Neural progenitor cell (in vitro differentiated cells): ENCODE measurements at regions not wholly inside any gene's neighbourhood (a gene's known extent, or its start where the extent isn't known, plus 50 kb on each side); places are given as distances from the start of the nearest gene placed in this dataset.

Experiments used
- EZH2phosphoT487 ChIP-seq: fragments of 200-600 bp; sonication (generic); IDR thresholded peaks from 2 replicates; pipeline ENCODE4 v1.6.1; 2017; ENCODE audit warnings: antibody characterized with exemption
- TF ChIP-seq, protein P1 (sequence below): fragments of 200-600 bp; sonication (generic); IDR thresholded peaks from 2 replicates; pipeline ENCODE4 v1.5.1; 2017; ENCODE audit warnings: antibody characterized with exemption, mild to moderate bottlenecking

DNA sequence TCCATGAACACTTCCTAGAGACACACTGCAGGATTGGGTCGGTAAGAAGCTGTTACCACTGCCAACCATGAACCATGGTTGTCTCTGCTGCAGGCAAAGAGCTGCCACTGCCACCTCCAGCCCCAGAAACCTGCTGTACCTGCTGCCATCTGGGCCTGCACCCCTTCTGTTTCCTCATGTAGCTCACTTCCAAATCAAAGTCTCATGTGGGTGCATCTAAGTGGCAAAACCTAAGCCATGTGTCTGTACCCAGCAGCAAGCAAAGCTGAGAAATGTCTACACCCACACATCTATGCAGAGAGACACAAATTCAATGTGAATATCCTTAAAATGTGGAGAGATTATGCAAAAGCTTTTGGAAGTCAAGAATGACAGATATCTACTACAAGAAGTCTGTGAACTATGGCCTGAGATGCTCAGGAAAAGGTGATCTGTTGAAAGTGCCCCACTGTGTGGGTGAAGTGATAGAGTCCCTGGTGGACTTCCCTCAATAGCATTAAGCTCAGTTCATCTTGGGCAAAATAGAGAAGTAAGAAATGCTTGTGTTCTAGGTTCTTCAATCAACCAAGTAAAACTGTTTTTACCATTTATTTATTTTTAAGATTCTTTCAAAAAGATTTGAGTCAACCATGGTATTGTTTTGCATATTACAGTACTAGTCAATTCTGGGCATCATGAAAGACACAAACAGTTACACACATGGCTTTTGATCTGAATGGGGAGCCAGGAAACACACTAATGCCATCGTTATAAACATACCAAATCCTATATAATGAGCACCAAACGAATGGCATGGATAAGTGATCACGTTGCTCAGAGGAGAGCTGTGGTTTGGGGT is 64.4 kb downstream of the FOS start:
- TF ChIP-seq, protein P1, sequence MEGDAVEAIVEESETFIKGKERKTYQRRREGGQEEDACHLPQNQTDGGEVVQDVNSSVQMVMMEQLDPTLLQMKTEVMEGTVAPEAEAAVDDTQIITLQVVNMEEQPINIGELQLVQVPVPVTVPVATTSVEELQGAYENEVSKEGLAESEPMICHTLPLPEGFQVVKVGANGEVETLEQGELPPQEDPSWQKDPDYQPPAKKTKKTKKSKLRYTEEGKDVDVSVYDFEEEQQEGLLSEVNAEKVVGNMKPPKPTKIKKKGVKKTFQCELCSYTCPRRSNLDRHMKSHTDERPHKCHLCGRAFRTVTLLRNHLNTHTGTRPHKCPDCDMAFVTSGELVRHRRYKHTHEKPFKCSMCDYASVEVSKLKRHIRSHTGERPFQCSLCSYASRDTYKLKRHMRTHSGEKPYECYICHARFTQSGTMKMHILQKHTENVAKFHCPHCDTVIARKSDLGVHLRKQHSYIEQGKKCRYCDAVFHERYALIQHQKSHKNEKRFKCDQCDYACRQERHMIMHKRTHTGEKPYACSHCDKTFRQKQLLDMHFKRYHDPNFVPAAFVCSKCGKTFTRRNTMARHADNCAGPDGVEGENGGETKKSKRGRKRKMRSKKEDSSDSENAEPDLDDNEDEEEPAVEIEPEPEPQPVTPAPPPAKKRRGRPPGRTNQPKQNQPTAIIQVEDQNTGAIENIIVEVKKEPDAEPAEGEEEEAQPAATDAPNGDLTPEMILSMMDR = no peak
- no peak for TF ChIP-seq EZH2phosphoT487
